HG03175 (cell line): ENCODE measurements at regions not wholly inside any gene's neighbourhood (a gene's known extent, or its start where the extent isn't known, plus 50 kb on each side); places are given as distances from the start of the nearest gene placed in this dataset.

Experiments
- ATAC-seq: cut with Tn5 transposase; IDR thresholded peaks from one replicate; pipeline ENCODE4 v1.9.1; 2021; ENCODE audit warnings: mild to moderate bottlenecking, moderate library complexity; ENCODE audit not compliant: unreplicated experiment

- ATAC-seq: no peak
These were observed 97.0 kb upstream of the TARS1 start for GRCh38 chr5:33343676-33344327.

GRCh38 chr5:33346534-33346933 is 94.2 kb upstream of the TARS1 start:
- ATAC-seq: no peak

GRCh38 chr5:33361781-33362180 is 79.0 kb upstream of the TARS1 start:
- no peak for ATAC-seq

- ATAC-seq: no peak
These were observed 77.8 kb upstream of the TARS1 start for GRCh38 chr5:33362915-33363314.

- no peak for ATAC-seq
These were observed 77.2 kb upstream of the TARS1 start for GRCh38 chr5:33363537-33363936.

GRCh38 chr5:33364406-33364805 is 76.4 kb upstream of the TARS1 start:
- no peak for ATAC-seq

GRCh38 chr5:33367416-33367815 is 73.3 kb upstream of the TARS1 start:
- no peak for ATAC-seq

- no peak for ATAC-seq
These were observed 71.0 kb upstream of the TARS1 start for GRCh38 chr5:33369485-33370465.

- ATAC-seq: no peak
These were observed 70.3 kb upstream of the TARS1 start for GRCh38 chr5:33370466-33370859.

- ATAC-seq: no peak
These were observed 69.1 kb upstream of the TARS1 start for GRCh38 chr5:33371660-33372059.

- ATAC-seq: no peak
These were observed 67.9 kb upstream of the TARS1 start for GRCh38 chr5:33372721-33373472.

GRCh38 chr5:33375900-33376299 is 64.9 kb upstream of the TARS1 start:
- no peak for ATAC-seq

GRCh38 chr5:33379757-33380156 is 61.0 kb upstream of the TARS1 start:
- ATAC-seq: peak; percentile 46

GRCh38 chr5:33381243-33381642 is 59.5 kb upstream of the TARS1 start:
- ATAC-seq: no peak
